ENCODE measurements at regions not wholly inside any gene's neighbourhood (a gene's known extent, or its start where the extent isn't known, plus 50 kb on each side); places are given as distances from the start of the nearest gene placed in this dataset.

DNA sequence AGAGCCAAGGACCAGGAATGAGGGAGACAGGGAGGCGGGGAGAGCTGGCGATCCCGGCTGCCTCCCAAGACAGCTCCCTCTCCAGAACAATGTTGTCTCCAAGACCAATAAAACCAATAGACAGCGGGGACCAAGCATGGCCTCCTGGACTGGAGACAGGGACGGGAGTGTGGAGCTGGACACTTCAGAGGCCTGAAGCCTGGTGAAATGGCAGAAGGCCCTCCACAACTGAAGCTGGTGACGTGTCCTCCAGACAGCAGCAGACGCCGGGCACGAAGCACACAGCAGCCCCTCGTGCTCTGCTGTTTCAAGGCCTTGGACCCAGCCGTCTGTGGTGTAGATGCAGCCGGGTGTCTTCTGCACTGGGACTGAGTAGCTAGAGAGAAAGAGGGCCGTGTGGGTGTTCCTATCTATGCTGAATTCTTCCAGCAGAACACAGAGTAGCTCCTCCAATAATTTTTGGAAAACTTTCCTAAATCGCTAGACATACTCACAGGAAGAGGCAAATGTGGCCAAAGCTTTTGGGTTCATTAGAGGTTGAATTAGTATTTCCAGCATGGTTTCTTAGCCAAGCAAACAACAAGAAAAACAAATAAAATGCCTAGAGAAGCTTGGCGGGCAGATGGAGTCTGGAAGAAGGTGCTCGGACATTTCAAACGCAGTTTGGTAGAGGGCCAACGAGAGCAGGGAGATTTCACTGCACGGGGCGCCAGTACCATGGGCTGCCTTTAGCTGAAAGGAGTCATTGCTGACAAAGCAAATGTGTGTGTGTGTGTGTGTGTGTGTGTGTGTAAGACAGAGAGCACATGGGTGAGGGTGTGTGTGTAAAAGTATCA lies 570.4 kb downstream of the TCERG1L start:
- TF ChIP-seq EZH2 (IDR thresholded peaks at IDR 0.05; ENCODE audit: borderline replicate concordance, low read depth, low read length, poor library complexity, severe bottlenecking) = no peak
- TF ChIP-seq, protein P1, sequence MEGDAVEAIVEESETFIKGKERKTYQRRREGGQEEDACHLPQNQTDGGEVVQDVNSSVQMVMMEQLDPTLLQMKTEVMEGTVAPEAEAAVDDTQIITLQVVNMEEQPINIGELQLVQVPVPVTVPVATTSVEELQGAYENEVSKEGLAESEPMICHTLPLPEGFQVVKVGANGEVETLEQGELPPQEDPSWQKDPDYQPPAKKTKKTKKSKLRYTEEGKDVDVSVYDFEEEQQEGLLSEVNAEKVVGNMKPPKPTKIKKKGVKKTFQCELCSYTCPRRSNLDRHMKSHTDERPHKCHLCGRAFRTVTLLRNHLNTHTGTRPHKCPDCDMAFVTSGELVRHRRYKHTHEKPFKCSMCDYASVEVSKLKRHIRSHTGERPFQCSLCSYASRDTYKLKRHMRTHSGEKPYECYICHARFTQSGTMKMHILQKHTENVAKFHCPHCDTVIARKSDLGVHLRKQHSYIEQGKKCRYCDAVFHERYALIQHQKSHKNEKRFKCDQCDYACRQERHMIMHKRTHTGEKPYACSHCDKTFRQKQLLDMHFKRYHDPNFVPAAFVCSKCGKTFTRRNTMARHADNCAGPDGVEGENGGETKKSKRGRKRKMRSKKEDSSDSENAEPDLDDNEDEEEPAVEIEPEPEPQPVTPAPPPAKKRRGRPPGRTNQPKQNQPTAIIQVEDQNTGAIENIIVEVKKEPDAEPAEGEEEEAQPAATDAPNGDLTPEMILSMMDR (conservative IDR thresholded peaks at IDR 0.05; ENCODE audit: low read depth, low read length) = no peak

All from A673 (cell line).